ENCODE measurements at regions not wholly inside any gene's neighbourhood (a gene's known extent, or its start where the extent isn't known, plus 50 kb on each side); places are given as distances from the start of the nearest gene placed in this dataset.

- in situ Hi-C loops (cut with HindIII; ENCODE audit: low sequenced_read_pairs): no loop called here
- no peak for DNase-seq (ENCODE audit: low read depth)
- H3K4me3 ChIP-seq (ENCODE audit: low read depth, low read length): no peak overlapping the region
- TF ChIP-seq CTCF (IDR thresholded peaks at IDR 0.05; ENCODE audit: low read depth, low read length, missing control alignments): no peak
Observed at GRCh38 chr21:35427320-35428000, 378.4 kb upstream of the RUNX1 start.

GRCh38 chr21:35426897-35427296 lies 377.8 kb upstream of the RUNX1 start:
- in situ Hi-C loops (cut with HindIII; ENCODE audit: low sequenced_read_pairs): no loop called here
- DNase-seq (ENCODE audit: low read depth): no peak
- H3K4me3 ChIP-seq (ENCODE audit: low read depth, low read length): no peak overlapping the region
- no peak for TF ChIP-seq CTCF (IDR thresholded peaks at IDR 0.05; ENCODE audit: low read depth, low read length, missing control alignments)

- no peak overlapping the region for H3K4me3 ChIP-seq (ENCODE audit: low read depth, low read length)
- in situ Hi-C loops (cut with HindIII; ENCODE audit: low sequenced_read_pairs): no loop called here
- TF ChIP-seq CTCF (IDR thresholded peaks at IDR 0.05; ENCODE audit: low read depth, low read length, missing control alignments): no peak
- no peak for DNase-seq (ENCODE audit: low read depth)
Observed at GRCh38 chr21:35426469-35426868, 377.4 kb upstream of the RUNX1 start.

GRCh38 chr21:35424122-35424521 lies 375.0 kb upstream of the RUNX1 start:
- TF ChIP-seq CTCF (IDR thresholded peaks at IDR 0.05; ENCODE audit: low read depth, low read length, missing control alignments): no peak
- in situ Hi-C loops (cut with HindIII; ENCODE audit: low sequenced_read_pairs): no loop called here
- no peak overlapping the region for H3K4me3 ChIP-seq (ENCODE audit: low read depth, low read length)
- DNase-seq (ENCODE audit: low read depth): no peak

GRCh38 chr21:35423709-35424108 lies 374.6 kb upstream of the RUNX1 start:
- no peak overlapping the region for H3K4me3 ChIP-seq (ENCODE audit: low read depth, low read length)
- no peak for TF ChIP-seq CTCF (IDR thresholded peaks at IDR 0.05; ENCODE audit: low read depth, low read length, missing control alignments)
- in situ Hi-C loops (cut with HindIII; ENCODE audit: low sequenced_read_pairs): no loop called here

GRCh38 chr21:35422011-35422410 lies 372.9 kb upstream of the RUNX1 start:
- no peak for TF ChIP-seq CTCF (IDR thresholded peaks at IDR 0.05; ENCODE audit: low read depth, low read length, missing control alignments)
- no peak for DNase-seq (ENCODE audit: low read depth)
- in situ Hi-C loops (cut with HindIII; ENCODE audit: low sequenced_read_pairs): no loop called here
- no peak overlapping the region for H3K4me3 ChIP-seq (ENCODE audit: low read depth, low read length)

More at GRCh38 chr21:35423709-35424108, 374.6 kb upstream of the RUNX1 start:
- no peak for DNase-seq (ENCODE audit: low read depth)
